ENCODE measurements at regions not wholly inside any gene's neighbourhood (a gene's known extent, or its start where the extent isn't known, plus 50 kb on each side); places are given as distances from the start of the nearest gene placed in this dataset.

GRCh38 chr12:90261283-90261682 lies 552.6 kb upstream of the ATP2B1 start (continued):
- TF ChIP-seq SKIL (IDR thresholded peaks at IDR 0.05; ENCODE audit: low read depth, poor library complexity, severe bottlenecking) (no peak), ZSCAN29 (IDR thresholded peaks at IDR 0.05) (no peak), RCOR1 (conservative IDR thresholded peaks at IDR 0.05; ENCODE audit: low read depth, low read length) (no peak), NBN (IDR thresholded peaks at IDR 0.05) (no peak), PRDM15 (CRISPR knock-in tag; IDR thresholded peaks at IDR 0.05) (no peak), USF2 (IDR thresholded peaks at IDR 0.05; ENCODE audit: borderline replicate concordance, low read depth, low read length) (no peak)

GRCh38 chr12:90260136-90260535 lies 551.5 kb upstream of the ATP2B1 start:
- H3K79me2 ChIP-seq (ENCODE audit: control insufficient read depth, insufficient read depth, low read length), result no peaks in the 10 kb centered on the region
- in situ Hi-C loops (cut with MboI), result no loop called here
- ChIA-PET POLR2A (no interaction called here), RAD21 (ENCODE audit: unreplicated experiment) (no interaction called here), CTCF (no interaction called here), SMC1A (ENCODE audit: uncharacterized antibody, unreplicated experiment) (interaction anchor here (1.4 kb wide), 1 partner anchor 17 kb away, joined by 4 read pairs; no protein-coding TSS in a partner anchor)
- H3K27ac ChIP-seq (ENCODE audit: control insufficient read depth, insufficient read depth), result no peak overlapping the region
- FAIRE-seq (no peak), DNase-seq (ENCODE audit: low read depth, low spot score) (no peak), ATAC-seq (no peak)
- 50% methylated on average over 1 of the region's 1 CpG for WGBS (ENCODE audit: insufficient coverage, insufficient replicate concordance, low lambda C conversion rate, missing lambda C conversion rate)
- H2AFZ ChIP-seq (ENCODE audit: control insufficient read depth, low read depth, low read length), result no peak overlapping the region
- no TSS peak for BruUV-seq (replicated peaks)
- no peaks in the 10 kb centered on the region for H3K36me3 ChIP-seq (ENCODE audit: control insufficient read depth in 2 of 2, insufficient read depth in 2 of 2, low read length in 1 of 2)
- H3K4me3 ChIP-seq, result no peak overlapping the region
- intact Hi-C loops (cut with micrococcal nuclease; ENCODE audit: unreplicated experiment), result no loop called here
- no peaks in the 10 kb centered on the region for H4K20me1 ChIP-seq (ENCODE audit: control insufficient read depth, insufficient read depth)
- H3K27me3 ChIP-seq (replicated peaks in 1 of 2; ENCODE audit: control insufficient read depth in 2 of 2, insufficient read depth in 2 of 2, low read length in 1 of 2), result no peaks in the 10 kb centered on the region
- no peak overlapping the region for H3K4me2 ChIP-seq (ENCODE audit: control insufficient read depth, insufficient read depth)
- no peaks in the 10 kb centered on the region for H3K4me1 ChIP-seq (ENCODE audit: control insufficient read depth, insufficient read depth, low read length)
- H3K9me3 ChIP-seq (replicated peaks; ENCODE audit: control insufficient read depth, insufficient read depth, low read length), result no peaks in the 10 kb centered on the region
- H3K9ac ChIP-seq (ENCODE audit: control insufficient read depth, insufficient read depth, low read length), result no peak overlapping the region
- TF ChIP-seq HCFC1 (IDR thresholded peaks at IDR 0.05; ENCODE audit: low read length) (no peak), GABPA (IDR thresholded peaks at IDR 0.05; ENCODE audit: low read depth) (no peak), DPF2 (IDR thresholded peaks at IDR 0.05) (no peak), POU2F2 (IDR thresholded peaks at IDR 0.05; ENCODE audit: borderline replicate concordance, low read depth, low read length) (no peak), CEBPB (IDR thresholded peaks at IDR 0.05; ENCODE audit: borderline replicate concordance in 1 of 2, low read depth in 2 of 2, low read length in 2 of 2) (no peak), E2F4 (IDR thresholded peaks at IDR 0.05; ENCODE audit: low read depth, low read length) (no peak), SIN3A (IDR thresholded peaks at IDR 0.05; ENCODE audit: low read depth, low read length) (no peak)

Data from GM12878 (cell line).